ENCODE measurements at regions not wholly inside any gene's neighbourhood (a gene's known extent, or its start where the extent isn't known, plus 50 kb on each side); places are given as distances from the start of the nearest gene placed in this dataset.

DNA sequence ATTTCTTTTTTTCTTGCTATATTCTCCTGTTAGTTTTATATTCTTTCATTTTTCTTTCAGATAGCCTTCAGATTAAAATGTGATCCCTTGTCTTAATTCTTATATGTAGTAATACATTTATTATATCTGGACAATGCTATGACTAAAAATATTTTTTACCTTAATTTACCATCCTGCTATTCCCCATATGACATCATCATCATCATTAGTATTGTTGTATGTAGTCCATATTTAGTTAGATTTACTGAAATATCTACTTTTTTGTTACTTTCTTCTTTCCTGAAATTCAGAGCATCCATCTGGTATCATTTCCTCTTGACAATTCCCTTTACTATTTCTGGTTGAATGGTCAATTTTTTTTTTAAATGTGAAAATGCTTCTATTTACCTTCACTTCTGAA, 951.6 kb upstream of the POU3F3 start:
- TF ChIP-seq, protein P1, sequence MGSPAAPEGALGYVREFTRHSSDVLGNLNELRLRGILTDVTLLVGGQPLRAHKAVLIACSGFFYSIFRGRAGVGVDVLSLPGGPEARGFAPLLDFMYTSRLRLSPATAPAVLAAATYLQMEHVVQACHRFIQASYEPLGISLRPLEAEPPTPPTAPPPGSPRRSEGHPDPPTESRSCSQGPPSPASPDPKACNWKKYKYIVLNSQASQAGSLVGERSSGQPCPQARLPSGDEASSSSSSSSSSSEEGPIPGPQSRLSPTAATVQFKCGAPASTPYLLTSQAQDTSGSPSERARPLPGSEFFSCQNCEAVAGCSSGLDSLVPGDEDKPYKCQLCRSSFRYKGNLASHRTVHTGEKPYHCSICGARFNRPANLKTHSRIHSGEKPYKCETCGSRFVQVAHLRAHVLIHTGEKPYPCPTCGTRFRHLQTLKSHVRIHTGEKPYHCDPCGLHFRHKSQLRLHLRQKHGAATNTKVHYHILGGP (tag by site-specific recombination; IDR thresholded peaks at IDR 0.05) = no peak
- TF ChIP-seq ZNF175 (tag by site-specific recombination; IDR thresholded peaks at IDR 0.05) (no peak), ZFP3 (tag by site-specific recombination; IDR thresholded peaks at IDR 0.05; ENCODE audit: low read depth) (no peak), ZNF629 (tag by site-specific recombination; IDR thresholded peaks at IDR 0.05) (no peak), ZNF416 (tag by site-specific recombination; IDR thresholded peaks at IDR 0.05) (no peak), ZNF426 (tag by site-specific recombination; IDR thresholded peaks at IDR 0.05) (no peak)
- TF ChIP-seq, protein P2, sequence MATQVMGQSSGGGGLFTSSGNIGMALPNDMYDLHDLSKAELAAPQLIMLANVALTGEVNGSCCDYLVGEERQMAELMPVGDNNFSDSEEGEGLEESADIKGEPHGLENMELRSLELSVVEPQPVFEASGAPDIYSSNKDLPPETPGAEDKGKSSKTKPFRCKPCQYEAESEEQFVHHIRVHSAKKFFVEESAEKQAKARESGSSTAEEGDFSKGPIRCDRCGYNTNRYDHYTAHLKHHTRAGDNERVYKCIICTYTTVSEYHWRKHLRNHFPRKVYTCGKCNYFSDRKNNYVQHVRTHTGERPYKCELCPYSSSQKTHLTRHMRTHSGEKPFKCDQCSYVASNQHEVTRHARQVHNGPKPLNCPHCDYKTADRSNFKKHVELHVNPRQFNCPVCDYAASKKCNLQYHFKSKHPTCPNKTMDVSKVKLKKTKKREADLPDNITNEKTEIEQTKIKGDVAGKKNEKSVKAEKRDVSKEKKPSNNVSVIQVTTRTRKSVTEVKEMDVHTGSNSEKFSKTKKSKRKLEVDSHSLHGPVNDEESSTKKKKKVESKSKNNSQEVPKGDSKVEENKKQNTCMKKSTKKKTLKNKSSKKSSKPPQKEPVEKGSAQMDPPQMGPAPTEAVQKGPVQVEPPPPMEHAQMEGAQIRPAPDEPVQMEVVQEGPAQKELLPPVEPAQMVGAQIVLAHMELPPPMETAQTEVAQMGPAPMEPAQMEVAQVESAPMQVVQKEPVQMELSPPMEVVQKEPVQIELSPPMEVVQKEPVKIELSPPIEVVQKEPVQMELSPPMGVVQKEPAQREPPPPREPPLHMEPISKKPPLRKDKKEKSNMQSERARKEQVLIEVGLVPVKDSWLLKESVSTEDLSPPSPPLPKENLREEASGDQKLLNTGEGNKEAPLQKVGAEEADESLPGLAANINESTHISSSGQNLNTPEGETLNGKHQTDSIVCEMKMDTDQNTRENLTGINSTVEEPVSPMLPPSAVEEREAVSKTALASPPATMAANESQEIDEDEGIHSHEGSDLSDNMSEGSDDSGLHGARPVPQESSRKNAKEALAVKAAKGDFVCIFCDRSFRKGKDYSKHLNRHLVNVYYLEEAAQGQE (tag by site-specific recombination; IDR thresholded peaks at IDR 0.05) = no peak
- TF ChIP-seq, protein P3, sequence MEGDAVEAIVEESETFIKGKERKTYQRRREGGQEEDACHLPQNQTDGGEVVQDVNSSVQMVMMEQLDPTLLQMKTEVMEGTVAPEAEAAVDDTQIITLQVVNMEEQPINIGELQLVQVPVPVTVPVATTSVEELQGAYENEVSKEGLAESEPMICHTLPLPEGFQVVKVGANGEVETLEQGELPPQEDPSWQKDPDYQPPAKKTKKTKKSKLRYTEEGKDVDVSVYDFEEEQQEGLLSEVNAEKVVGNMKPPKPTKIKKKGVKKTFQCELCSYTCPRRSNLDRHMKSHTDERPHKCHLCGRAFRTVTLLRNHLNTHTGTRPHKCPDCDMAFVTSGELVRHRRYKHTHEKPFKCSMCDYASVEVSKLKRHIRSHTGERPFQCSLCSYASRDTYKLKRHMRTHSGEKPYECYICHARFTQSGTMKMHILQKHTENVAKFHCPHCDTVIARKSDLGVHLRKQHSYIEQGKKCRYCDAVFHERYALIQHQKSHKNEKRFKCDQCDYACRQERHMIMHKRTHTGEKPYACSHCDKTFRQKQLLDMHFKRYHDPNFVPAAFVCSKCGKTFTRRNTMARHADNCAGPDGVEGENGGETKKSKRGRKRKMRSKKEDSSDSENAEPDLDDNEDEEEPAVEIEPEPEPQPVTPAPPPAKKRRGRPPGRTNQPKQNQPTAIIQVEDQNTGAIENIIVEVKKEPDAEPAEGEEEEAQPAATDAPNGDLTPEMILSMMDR (tag by site-specific recombination; IDR thresholded peaks at IDR 0.05) = no peak
